Panc1 (cell line): ENCODE measurements at regions not wholly inside any gene's neighbourhood (a gene's known extent, or its start where the extent isn't known, plus 50 kb on each side); places are given as distances from the start of the nearest gene placed in this dataset.

Source experiments
- CTCF ChIP-seq: fragments of 450-650 bp; IDR thresholded peaks from 2 replicates; pipeline ENCODE4 v1.5.1; 2017; ENCODE audit warnings: mild to moderate bottlenecking
- REST ChIP-seq, 2 experiments: IDR thresholded peaks; 2 replicates each; pipeline ENCODE4 v1.6.1; 2011 to 2012; ENCODE audit warnings: low read depth in 2 of 2, control low read depth in 1 of 2, low read length in 1 of 2, mild to moderate bottlenecking in 1 of 2, moderate library complexity in 1 of 2; ENCODE audit not compliant: insufficient read depth in 1 of 2

GRCh38 chr9:20240498-20240897 lies 381.8 kb downstream of the MLLT3 start:
- no peak for TF ChIP-seq REST (IDR thresholded peaks at IDR 0.05; ENCODE audit: insufficient read depth in 1 of 2, low read depth in 2 of 2, low read length in 1 of 2)
- no peak for TF ChIP-seq CTCF
